RWPE2 (cell line): ENCODE measurements at regions not wholly inside any gene's neighbourhood (a gene's known extent, or its start where the extent isn't known, plus 50 kb on each side); places are given as distances from the start of the nearest gene placed in this dataset.

Source experiments
- ATAC-seq: fragments of 200-7000 bp; cut with Tn5 transposase; 3 replicates; pipeline ENCODE4 v1.9.1; 2021; ENCODE audit warnings: low read depth
- DNase-seq: peaks from one replicate; pipeline ENCODE4 v3.0.0-alpha.2; 2020; ENCODE audit warnings: low spot score
- H3K27ac ChIP-seq: fragments of 450-650 bp; 2 replicates; pipeline ENCODE4 v1.5.1; 2017; ENCODE audit warnings: mild to moderate bottlenecking; ENCODE audit not compliant: poor library complexity, severe bottlenecking
- H3K27me3 ChIP-seq: fragments of 250-450 bp; sonication (Bioruptor Pico); 2 replicates; pipeline ENCODE4 v1.5.1; 2021; ENCODE audit warnings: mild to moderate bottlenecking, moderate library complexity; ENCODE audit not compliant: insufficient read depth, poor library complexity, severe bottlenecking
- H3K36me3 ChIP-seq: fragments of 250-450 bp; sonication (Bioruptor Pico); 2 replicates; pipeline ENCODE4 v1.5.1; 2020; ENCODE audit warnings: low read depth, mild to moderate bottlenecking, moderate library complexity
- H3K4me1 ChIP-seq: fragments of 250-450 bp; sonication (Bioruptor Pico); 2 replicates; pipeline ENCODE4 v1.5.1; 2021; ENCODE audit warnings: mild to moderate bottlenecking, moderate library complexity; ENCODE audit not compliant: insufficient read depth, poor library complexity, severe bottlenecking
- H3K4me3 ChIP-seq: fragments of 250-450 bp; sonication (Bioruptor Pico); 2 replicates; pipeline ENCODE4 v1.5.1; 2021; ENCODE audit warnings: mild to moderate bottlenecking, moderate library complexity; ENCODE audit not compliant: severe bottlenecking
- H3K9me3 ChIP-seq: fragments of 250-450 bp; sonication (Bioruptor Pico); 2 replicates; pipeline ENCODE4 v1.5.1; 2021; ENCODE audit warnings: mild to moderate bottlenecking, moderate library complexity; ENCODE audit not compliant: severe bottlenecking
- CTCF ChIP-seq: fragments of 450-650 bp; IDR thresholded peaks from one replicate; pipeline ENCODE4 v1.5.1; 2017; ENCODE audit warnings: mild to moderate bottlenecking, moderate library complexity; ENCODE audit not compliant: poor library complexity, severe bottlenecking

DNA sequence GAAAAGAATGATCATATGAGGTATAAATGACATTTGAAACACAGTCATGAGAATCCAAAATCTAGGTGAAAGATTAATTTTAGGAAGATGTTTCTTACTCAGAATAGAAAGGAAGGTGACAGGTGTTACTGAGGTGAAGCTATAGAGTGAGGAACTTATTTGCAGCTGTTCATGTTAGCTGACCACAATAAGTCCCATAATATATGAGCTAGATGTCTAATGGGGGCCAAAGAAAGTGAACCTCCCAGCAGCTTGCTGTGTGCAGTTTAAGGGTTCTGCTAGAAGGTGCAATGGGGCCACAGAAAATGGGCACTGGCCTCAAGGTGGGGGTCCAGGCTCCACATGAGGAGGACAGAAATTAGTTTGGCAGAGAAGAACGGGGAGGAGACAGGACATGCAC lies 1374.9 kb upstream of the CRIM1 start:
- ATAC-seq (no peak), DNase-seq (no peak)
- Histone ChIP-seq H3K4me3 (no peak overlapping the region), H3K9me3 (no peaks in the 10 kb centered on the region), H3K27me3 (no peaks in the 10 kb centered on the region), H3K4me1 (no peaks in the 10 kb centered on the region), H3K36me3 (no peaks in the 10 kb centered on the region), H3K27ac (no peak overlapping the region)
- no peak for TF ChIP-seq CTCF

DNA sequence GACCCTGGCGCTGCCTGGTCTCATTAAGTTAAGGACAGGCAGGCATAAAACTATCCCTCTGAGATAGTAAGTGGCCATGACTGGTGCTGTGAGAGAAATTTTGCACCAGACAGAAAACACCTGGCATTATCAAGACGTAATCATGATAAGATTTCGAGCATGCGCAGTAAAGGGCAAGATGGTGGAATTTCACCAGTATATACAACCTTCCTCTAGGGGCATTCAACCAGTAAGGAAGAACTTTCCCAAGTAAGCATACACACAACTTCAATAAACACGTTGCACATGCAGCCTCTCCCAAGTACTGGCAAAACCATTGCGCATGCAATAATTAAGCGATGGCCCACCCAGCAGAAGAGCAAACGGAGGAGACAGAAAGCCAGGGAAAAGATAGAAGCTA lies 1376.4 kb upstream of the CRIM1 start:
- Histone ChIP-seq H3K27me3 (no peaks in the 10 kb centered on the region), H3K4me1 (no peaks in the 10 kb centered on the region), H3K36me3 (no peaks in the 10 kb centered on the region), H3K27ac (no peak overlapping the region), H3K4me3 (no peak overlapping the region), H3K9me3 (no peaks in the 10 kb centered on the region)
- no peak for DNase-seq
- no peak for TF ChIP-seq CTCF
- no peak for ATAC-seq

DNA sequence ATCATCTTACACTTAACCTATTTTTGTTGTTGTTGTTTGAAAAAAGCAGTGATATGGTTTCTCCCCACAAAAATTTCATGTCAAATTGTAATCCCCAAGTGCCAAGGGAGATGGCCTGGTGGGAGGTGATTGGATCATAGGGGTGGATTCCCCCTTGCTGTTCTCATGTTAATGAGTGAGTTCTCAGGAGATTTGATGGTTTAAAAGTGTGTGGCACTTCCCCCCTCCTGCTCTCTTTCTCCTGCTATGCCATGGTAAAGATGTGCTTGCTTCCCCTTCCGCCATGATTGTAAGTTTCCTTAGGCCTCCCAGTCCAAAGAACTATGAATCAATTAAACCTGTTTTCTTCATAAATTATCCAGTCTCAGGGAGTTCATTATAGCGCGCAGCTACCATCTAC lies 1362.7 kb upstream of the FAM98A start:
- H3K36me3 ChIP-seq = no peaks in the 10 kb centered on the region
- H3K9me3 ChIP-seq = no peaks in the 10 kb centered on the region
- no peak overlapping the region for H3K27ac ChIP-seq
- no peaks in the 10 kb centered on the region for H3K4me1 ChIP-seq
- no peak overlapping the region for H3K4me3 ChIP-seq
- no peak for TF ChIP-seq CTCF
- ATAC-seq (no peak), DNase-seq (no peak)
- peaks cover 3% of the 10 kb centered on the region for H3K27me3 ChIP-seq

DNA sequence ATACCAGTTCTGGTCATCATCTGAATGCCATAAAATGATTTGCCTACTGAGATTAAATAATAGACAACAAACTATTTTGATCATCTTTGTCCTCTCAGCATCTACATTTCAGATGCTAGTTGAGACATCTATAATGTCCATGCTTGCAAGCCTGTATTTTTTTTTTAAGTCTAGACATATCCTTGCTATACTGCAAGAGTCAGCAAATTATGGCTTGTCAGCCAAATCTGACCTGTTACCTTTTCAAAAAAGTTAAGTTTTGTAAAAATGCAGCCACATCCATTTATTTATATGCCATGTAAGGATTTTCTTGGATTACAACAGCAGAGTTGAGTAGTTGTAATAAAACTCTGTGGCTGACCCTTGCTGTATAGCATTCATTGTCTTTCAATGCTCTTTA lies 1355.7 kb upstream of the FAM98A start:
- ATAC-seq (no peak), DNase-seq (no peak)
- Histone ChIP-seq H3K9me3 (no peaks in the 10 kb centered on the region), H3K4me3 (no peak overlapping the region), H3K27ac (no peak overlapping the region), H3K4me1 (no peaks in the 10 kb centered on the region), H3K27me3 (peaks cover 3% of the 10 kb centered on the region), H3K36me3 (no peaks in the 10 kb centered on the region)
- TF ChIP-seq CTCF = no peak

DNA sequence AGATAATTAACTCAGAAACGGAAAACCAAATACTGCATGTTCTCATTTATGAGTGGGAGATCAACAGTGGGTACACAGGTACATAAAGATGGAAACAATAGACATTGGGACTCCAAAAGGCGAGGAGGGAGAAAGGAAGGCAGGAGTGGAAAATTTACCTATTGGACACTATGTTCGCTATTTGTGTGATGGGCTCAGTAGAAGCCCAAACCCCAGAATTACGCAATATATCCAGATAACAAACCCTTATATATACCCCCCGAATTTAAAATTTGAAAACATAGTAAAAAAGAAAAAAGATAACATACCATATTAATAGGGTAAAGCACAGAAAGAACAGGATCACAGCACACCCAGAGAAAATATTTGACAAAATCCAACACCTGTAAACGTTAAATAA lies 1351.7 kb upstream of the FAM98A start:
- Histone ChIP-seq H3K4me3 (no peak overlapping the region), H3K27ac (no peak overlapping the region), H3K27me3 (no peaks in the 10 kb centered on the region), H3K9me3 (no peaks in the 10 kb centered on the region), H3K4me1 (no peaks in the 10 kb centered on the region), H3K36me3 (no peaks in the 10 kb centered on the region)
- no peak for DNase-seq
- no peak for TF ChIP-seq CTCF
- no peak for ATAC-seq
